ENCODE measurements at regions not wholly inside any gene's neighbourhood (a gene's known extent, or its start where the extent isn't known, plus 50 kb on each side); places are given as distances from the start of the nearest gene placed in this dataset.

DNA sequence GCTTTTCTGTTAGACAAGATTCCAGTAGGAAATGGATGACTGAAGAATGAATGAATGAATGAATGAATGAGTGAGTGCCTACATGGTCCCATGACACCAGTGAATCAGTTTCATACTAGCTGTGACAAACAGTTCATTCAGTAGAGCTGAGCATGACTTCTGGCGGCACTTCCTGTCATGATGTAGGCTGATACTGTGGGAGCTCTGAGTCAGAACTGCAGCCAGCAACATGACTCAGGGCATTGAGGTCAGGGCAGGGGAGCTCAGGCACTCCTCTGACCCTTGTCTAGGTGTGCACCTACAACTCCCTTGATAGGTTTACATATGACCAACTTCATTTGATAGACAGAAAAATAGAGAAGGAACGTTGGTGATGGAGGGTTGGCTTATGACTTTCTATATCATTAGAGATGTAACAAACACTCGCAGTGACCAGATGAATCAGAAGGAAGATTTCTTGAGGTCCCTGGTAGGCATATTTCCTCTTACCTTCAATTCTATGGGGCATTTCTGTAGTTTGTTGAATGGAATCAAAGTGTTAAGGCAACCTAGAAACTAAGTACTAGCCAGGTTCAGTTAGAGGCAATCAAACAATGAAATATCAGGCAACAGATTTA lies 139.3 kb upstream of the ARHGAP5 start:
- Histone ChIP-seq H3K4me1 (ENCODE audit: control insufficient read depth in 1 of 2, insufficient read depth in 2 of 2, low read length in 2 of 2) (peaks cover 4 to 5% of the 10 kb centered on the region in 2 experiments), H4K91ac (ENCODE audit: low read depth, low read length) (no peak overlapping the region), H2AFZ (ENCODE audit: insufficient read depth, low read length, poor library complexity) (no peak overlapping the region), H3K79me1 (ENCODE audit: low read length) (peaks cover 1% of the 10 kb centered on the region), H4K8ac (ENCODE audit: low read depth, low read length) (no peak overlapping the region), H2BK12ac (ENCODE audit: low read length) (no peak overlapping the region), H3K4ac (ENCODE audit: low read depth, low read length) (no peak overlapping the region), H3K4me3 (ENCODE audit: low read depth, low read length) (no peak overlapping the region), H2AK5ac (ENCODE audit: low read length) (no peak overlapping the region), H2BK120ac (ENCODE audit: insufficient read depth, low read length, poor library complexity) (no peak overlapping the region), H3K23ac (ENCODE audit: low read length) (no peak overlapping the region), H3K4me2 (ENCODE audit: low read length) (no peak overlapping the region), H3K36me3 (ENCODE audit: control insufficient read depth in 1 of 2, insufficient read depth in 2 of 2, low read length in 2 of 2) (no peaks in the 10 kb centered on the region), H3K27me3 (ENCODE audit: insufficient read depth, low read length) (no peaks in the 10 kb centered on the region), H3K9me3 (ENCODE audit: insufficient read depth, low read depth, low read length) (no peaks in the 10 kb centered on the region), H3K27ac (ENCODE audit: low read depth, low read length) (no peak overlapping the region), H4K12ac (ENCODE audit: low read depth, low read length) (no peak overlapping the region), H3K79me2 (ENCODE audit: control insufficient read depth, insufficient read depth, low read length, poor library complexity) (no peaks in the 10 kb centered on the region), H3K18ac (ENCODE audit: low read length) (no peak overlapping the region), H2BK5ac (ENCODE audit: low read depth, low read length, poor library complexity) (no peak overlapping the region), H3K9ac (ENCODE audit: low read length) (no peak overlapping the region), H3K14ac (ENCODE audit: low read length) (no peak overlapping the region)
- no CpG with 5 or more reads among the region's 3 CpGs for WGBS (ENCODE audit: extremely low coverage, insufficient coverage, insufficient read length)
- DNase-seq, result peak; percentile 86 to 88

GRCh38 chr14:31939934-31940333 lies 137.2 kb upstream of the ARHGAP5 start:
- no peak overlapping the region for H2BK12ac ChIP-seq (ENCODE audit: low read length)
- H2BK120ac ChIP-seq (ENCODE audit: insufficient read depth, low read length, poor library complexity), result no peak overlapping the region
- H4K91ac ChIP-seq (ENCODE audit: low read depth, low read length), result no peak overlapping the region
- H4K8ac ChIP-seq (ENCODE audit: low read depth, low read length), result no peak overlapping the region
- no peak overlapping the region for H3K4me2 ChIP-seq (ENCODE audit: low read length)
- no peaks in the 10 kb centered on the region for H3K36me3 ChIP-seq (ENCODE audit: control insufficient read depth in 1 of 2, insufficient read depth in 2 of 2, low read length in 2 of 2)
- H3K79me2 ChIP-seq (ENCODE audit: control insufficient read depth, insufficient read depth, low read length, poor library complexity), result no peaks in the 10 kb centered on the region
- H3K9me3 ChIP-seq (ENCODE audit: insufficient read depth, low read depth, low read length), result no peaks in the 10 kb centered on the region
- no peak overlapping the region for H4K12ac ChIP-seq (ENCODE audit: low read depth, low read length)
- no peak overlapping the region for H3K27ac ChIP-seq (ENCODE audit: low read depth, low read length)
- H3K23ac ChIP-seq (ENCODE audit: low read length), result no peak overlapping the region
- H3K4ac ChIP-seq (ENCODE audit: low read depth, low read length), result no peak overlapping the region
- H2AFZ ChIP-seq (ENCODE audit: insufficient read depth, low read length, poor library complexity), result no peak overlapping the region
- no peaks in the 10 kb centered on the region for H3K27me3 ChIP-seq (ENCODE audit: insufficient read depth, low read length)
- H3K4me3 ChIP-seq (ENCODE audit: low read depth, low read length), result no peak overlapping the region
- peaks cover 4% of the 10 kb centered on the region in 2 experiments for H3K4me1 ChIP-seq (ENCODE audit: control insufficient read depth in 1 of 2, insufficient read depth in 2 of 2, low read length in 2 of 2)
- no peak for DNase-seq
- no peak overlapping the region for H2BK5ac ChIP-seq (ENCODE audit: low read depth, low read length, poor library complexity)
- no peak overlapping the region for H3K18ac ChIP-seq (ENCODE audit: low read length)
- no peak overlapping the region for H3K14ac ChIP-seq (ENCODE audit: low read length)
- no peak overlapping the region for H3K9ac ChIP-seq (ENCODE audit: low read length)
- no CpG with 5 or more reads among the region's 4 CpGs for WGBS (ENCODE audit: extremely low coverage, insufficient coverage, insufficient read length)
- H3K79me1 ChIP-seq (ENCODE audit: low read length), result peaks cover 1% of the 10 kb centered on the region
- no peak overlapping the region for H2AK5ac ChIP-seq (ENCODE audit: low read length)

- Histone ChIP-seq H4K91ac (ENCODE audit: low read depth, low read length) (no peak overlapping the region), H3K18ac (ENCODE audit: low read length) (no peak overlapping the region), H3K27me3 (ENCODE audit: insufficient read depth, low read length) (no peaks in the 10 kb centered on the region), H3K36me3 (ENCODE audit: control insufficient read depth in 1 of 2, insufficient read depth in 2 of 2, low read length in 2 of 2) (no peaks in the 10 kb centered on the region), H2AK5ac (ENCODE audit: low read length) (no peak overlapping the region), H2BK5ac (ENCODE audit: low read depth, low read length, poor library complexity) (no peak overlapping the region), H3K9me3 (ENCODE audit: insufficient read depth, low read depth, low read length) (no peaks in the 10 kb centered on the region), H3K9ac (ENCODE audit: low read length) (no peak overlapping the region), H2AFZ (ENCODE audit: insufficient read depth, low read length, poor library complexity) (no peak overlapping the region), H3K4me2 (ENCODE audit: low read length) (no peak overlapping the region), H2BK12ac (ENCODE audit: low read length) (no peak overlapping the region), H3K4ac (ENCODE audit: low read depth, low read length) (no peak overlapping the region), H4K12ac (ENCODE audit: low read depth, low read length) (no peak overlapping the region), H3K4me1 (ENCODE audit: control insufficient read depth in 1 of 2, insufficient read depth in 2 of 2, low read length in 2 of 2) (peaks cover 1 to 8% of the 10 kb centered on the region in 2 experiments), H3K27ac (ENCODE audit: low read depth, low read length) (no peak overlapping the region), H3K14ac (ENCODE audit: low read length) (no peak overlapping the region), H3K23ac (ENCODE audit: low read length) (no peak overlapping the region), H3K79me2 (ENCODE audit: control insufficient read depth, insufficient read depth, low read length, poor library complexity) (no peaks in the 10 kb centered on the region), H3K4me3 (ENCODE audit: low read depth, low read length) (no peak overlapping the region), H3K79me1 (ENCODE audit: low read length) (peaks cover 1% of the 10 kb centered on the region), H4K8ac (ENCODE audit: low read depth, low read length) (no peak overlapping the region), H2BK120ac (ENCODE audit: insufficient read depth, low read length, poor library complexity) (no peak overlapping the region)
- no CpG with 5 or more reads among the region's 1 CpG for WGBS (ENCODE audit: extremely low coverage, insufficient coverage, insufficient read length)
- no peak for DNase-seq
Observed at GRCh38 chr14:31941487-31941886, 135.6 kb upstream of the ARHGAP5 start.

GRCh38 chr14:31942166-31942841 lies 134.8 kb upstream of the ARHGAP5 start:
- H3K23ac ChIP-seq (ENCODE audit: low read length), result no peak overlapping the region
- no peak overlapping the region for H2BK5ac ChIP-seq (ENCODE audit: low read depth, low read length, poor library complexity)
- H3K9me3 ChIP-seq (ENCODE audit: insufficient read depth, low read depth, low read length), result no peaks in the 10 kb centered on the region
- H3K9ac ChIP-seq (ENCODE audit: low read length), result no peak overlapping the region
- no peak overlapping the region for H2BK12ac ChIP-seq (ENCODE audit: low read length)
- no peak overlapping the region for H3K14ac ChIP-seq (ENCODE audit: low read length)
- no peak overlapping the region for H3K4ac ChIP-seq (ENCODE audit: low read depth, low read length)
- no peak overlapping the region for H3K27ac ChIP-seq (ENCODE audit: low read depth, low read length)
- no peak overlapping the region for H4K91ac ChIP-seq (ENCODE audit: low read depth, low read length)
- DNase-seq, result no peak
- H2AFZ ChIP-seq (ENCODE audit: insufficient read depth, low read length, poor library complexity), result no peak overlapping the region
- no peaks in the 10 kb centered on the region for H3K79me2 ChIP-seq (ENCODE audit: control insufficient read depth, insufficient read depth, low read length, poor library complexity)
- H3K36me3 ChIP-seq (ENCODE audit: control insufficient read depth in 1 of 2, insufficient read depth in 2 of 2, low read length in 2 of 2), result no peaks in the 10 kb centered on the region
- no peak overlapping the region for H3K18ac ChIP-seq (ENCODE audit: low read length)
- H4K12ac ChIP-seq (ENCODE audit: low read depth, low read length), result no peak overlapping the region
- H2AK5ac ChIP-seq (ENCODE audit: low read length), result no peak overlapping the region
- no peak overlapping the region for H3K4me3 ChIP-seq (ENCODE audit: low read depth, low read length)
- no peak overlapping the region for H3K4me2 ChIP-seq (ENCODE audit: low read length)
- no peaks in the 10 kb centered on the region for H3K27me3 ChIP-seq (ENCODE audit: insufficient read depth, low read length)
- H3K4me1 ChIP-seq (ENCODE audit: control insufficient read depth in 1 of 2, insufficient read depth in 2 of 2, low read length in 2 of 2), result peaks cover 3 to 13% of the 10 kb centered on the region in 2 experiments
- no peak overlapping the region for H2BK120ac ChIP-seq (ENCODE audit: insufficient read depth, low read length, poor library complexity)
- no peak overlapping the region for H4K8ac ChIP-seq (ENCODE audit: low read depth, low read length)
- no CpG with 5 or more reads among the region's 9 CpGs for WGBS (ENCODE audit: extremely low coverage, insufficient coverage, insufficient read length)
- peaks cover 2% of the 10 kb centered on the region for H3K79me1 ChIP-seq (ENCODE audit: low read length)
